NCI-H510A (cell line): ENCODE measurements at regions not wholly inside any gene's neighbourhood (a gene's known extent, or its start where the extent isn't known, plus 50 kb on each side); places are given as distances from the start of the nearest gene placed in this dataset.
"Not testable (repeated sequence)": the region's sequence is repeated elsewhere in the genome, so short reads cannot be mapped to it uniquely, and the experiment has no call there.

Source experiments
- DNase-seq: peaks from one replicate; lab custom pipeline; 2025; lab: John Stamatoyannopoulos, UW

DNA sequence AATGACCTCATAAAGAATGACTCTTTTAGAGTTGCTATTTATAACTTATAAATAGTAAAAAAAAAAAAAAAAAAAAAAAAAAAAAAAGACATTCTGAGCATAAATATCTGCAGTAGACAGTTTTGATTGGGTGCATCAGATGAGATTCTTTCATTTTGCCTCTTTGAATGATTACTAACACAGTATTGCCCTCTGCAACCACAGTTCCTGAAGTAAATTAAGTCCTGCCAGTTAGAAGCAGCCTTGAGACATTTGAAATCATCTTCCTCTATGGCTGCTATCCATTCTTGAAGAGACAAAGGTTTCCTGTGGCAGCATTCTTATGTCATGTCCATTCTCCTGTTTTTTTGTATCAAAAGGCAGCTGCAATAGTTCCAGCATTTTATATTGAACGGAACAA, 892.4 kb upstream of the MIR17HG start:
- no peak for DNase-seq

DNA sequence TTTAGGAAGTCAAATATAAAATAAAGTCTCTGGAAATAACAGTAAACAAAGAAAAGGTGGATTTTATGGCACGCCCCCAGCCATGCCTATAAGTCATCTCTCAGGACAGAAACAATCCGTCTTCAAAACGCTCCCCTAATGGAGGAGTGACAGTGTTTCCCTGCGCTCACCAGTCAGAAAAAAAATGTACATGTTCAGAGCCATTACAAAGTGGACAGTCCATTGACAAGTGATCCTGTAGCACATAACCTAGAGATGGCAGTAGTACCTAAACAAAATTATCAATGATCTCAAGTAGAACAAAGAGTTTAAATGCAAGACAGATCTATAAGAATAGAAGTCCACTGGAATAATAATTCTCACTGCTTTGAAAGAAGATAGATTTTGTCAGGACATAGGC, 891.7 kb upstream of the MIR17HG start:
- DNase-seq: no peak

DNA sequence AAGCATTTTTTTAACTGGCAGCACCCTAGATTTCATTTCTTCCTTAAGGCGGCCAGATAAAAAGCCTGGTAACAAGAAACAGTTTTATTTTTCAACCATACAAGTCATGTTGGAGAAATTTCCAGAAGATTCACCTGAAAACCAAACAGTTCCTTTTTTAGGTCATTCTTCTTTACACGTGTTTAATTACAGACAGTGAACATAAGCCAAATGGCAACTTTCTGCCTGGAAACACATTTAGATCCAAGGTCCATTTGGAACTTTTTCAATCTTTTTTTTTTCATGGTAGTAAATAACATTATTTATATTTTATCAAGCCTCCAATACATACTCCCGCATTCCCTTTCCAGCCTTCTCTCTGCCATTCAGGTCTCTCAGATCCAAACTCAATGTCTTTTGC, 886.1 kb upstream of the MIR17HG start:
- no peak for DNase-seq

DNA sequence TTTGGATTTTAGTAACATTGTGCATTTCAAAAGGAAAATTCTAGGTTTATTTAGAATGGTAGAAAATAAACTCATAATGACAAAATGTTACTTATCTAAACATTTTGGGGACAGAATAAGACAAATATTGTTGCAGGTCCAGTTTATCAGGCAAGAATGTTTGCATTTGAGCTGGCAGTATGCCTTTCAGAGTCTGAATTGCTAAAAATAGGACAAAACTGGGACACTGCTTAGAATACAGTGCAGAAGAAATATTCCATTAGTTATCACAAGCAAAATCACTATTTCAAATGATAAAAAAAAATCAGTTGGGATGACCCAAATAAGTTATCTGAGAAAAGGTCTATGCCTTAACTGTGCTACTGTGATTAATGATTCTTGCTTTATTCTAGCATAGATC, 870.3 kb upstream of the MIR17HG start:
- DNase-seq: no peak

DNA sequence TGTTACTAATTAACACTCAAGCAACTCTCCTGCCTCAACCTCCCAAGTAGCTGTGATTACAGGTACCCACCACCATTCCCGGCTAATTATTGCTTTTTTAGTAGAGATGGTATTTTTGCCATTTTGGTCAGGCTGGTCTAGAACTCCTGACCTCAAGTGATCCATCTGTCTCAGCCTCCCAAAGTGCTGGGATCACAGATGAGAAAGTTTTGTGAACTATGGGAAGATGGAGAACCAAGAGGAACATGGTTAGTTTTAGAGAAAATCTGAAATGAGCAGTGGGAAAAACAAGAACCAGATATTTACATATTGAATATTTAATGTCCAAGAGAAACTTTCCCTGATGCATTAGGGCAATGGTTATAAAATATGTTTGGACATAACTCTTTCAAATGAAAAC, 863.6 kb upstream of the MIR17HG start:
- no peak for DNase-seq

DNA sequence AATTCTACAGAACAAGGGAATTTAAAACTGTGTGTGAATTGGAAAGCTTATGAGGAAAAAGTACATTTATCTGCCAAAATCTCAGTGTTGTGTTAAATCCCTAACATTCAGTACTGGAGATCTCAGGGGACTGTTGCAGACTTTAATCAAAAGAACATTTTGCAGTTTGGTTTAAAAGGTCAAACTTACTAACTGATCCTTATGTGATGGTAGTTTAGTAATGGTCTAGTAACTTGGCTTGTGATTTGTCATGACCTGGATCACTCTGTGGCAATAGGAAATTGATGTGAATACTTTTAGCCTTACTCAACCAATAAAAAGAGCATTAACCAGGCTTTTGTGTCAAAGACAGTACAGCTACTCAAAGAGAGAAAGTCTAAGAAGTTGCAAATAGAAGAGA, 862.1 kb upstream of the MIR17HG start:
- DNase-seq: no peak

DNA sequence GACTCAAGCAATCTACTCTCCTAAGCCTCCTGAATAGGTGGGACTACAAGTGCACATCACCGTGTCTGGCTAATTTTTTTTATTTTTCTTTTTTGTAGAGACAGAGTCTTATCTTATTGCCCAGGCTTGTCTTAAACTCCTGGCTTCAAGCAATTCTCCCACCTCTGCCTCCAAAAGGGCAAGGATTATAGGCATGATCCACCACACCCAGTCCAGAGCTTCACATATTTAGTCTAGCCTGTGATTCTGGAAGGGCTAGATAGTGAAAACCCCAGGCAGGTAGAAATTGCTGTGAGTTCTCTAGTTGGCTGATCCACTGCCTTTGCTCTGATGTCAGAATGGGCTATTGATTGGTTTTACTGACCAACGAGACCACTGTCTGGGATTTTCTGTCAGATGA, 854.6 kb upstream of the MIR17HG start:
- no peak for DNase-seq

DNA sequence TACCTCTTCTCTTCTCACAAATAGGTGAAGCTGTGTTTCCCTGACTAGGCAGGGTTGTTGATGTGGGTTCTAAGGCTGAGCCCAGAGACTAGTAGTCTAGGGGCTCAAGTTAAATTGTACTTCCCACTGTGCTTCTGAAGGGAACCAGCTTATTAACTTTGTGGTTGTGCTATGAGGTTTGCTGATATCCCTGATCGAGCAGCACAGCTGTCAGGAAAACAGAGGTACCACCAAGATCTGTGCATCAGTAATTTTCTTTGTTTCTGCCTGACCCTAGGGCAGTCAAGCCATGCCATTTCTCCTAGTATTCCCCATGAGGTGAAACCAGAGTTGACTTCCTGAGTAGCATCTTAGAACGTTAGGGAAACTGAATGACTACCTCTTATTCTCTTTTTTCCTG, 853.8 kb upstream of the MIR17HG start:
- no peak for DNase-seq

DNA sequence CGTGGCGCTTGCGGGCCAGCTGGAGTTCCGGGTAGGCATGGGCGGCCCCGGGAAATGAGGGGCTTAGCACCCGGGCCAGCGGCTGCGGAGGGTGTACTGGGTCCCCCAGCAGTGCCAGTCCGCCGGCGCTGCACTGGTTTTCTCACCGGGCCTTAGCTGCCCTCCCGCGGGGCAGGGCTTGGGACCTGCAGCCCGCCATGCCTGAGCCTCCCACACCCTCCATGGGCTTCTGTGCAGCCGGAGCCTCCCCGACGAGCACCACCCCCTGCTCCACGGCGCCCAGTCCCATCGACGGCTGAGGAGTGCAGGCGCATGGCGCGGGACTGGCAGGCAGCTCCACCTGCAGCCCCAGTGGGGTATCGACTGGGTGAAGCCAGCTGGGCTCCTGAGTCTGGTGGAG, 852.6 kb upstream of the MIR17HG start:
- not testable (repeated sequence) for DNase-seq

DNA sequence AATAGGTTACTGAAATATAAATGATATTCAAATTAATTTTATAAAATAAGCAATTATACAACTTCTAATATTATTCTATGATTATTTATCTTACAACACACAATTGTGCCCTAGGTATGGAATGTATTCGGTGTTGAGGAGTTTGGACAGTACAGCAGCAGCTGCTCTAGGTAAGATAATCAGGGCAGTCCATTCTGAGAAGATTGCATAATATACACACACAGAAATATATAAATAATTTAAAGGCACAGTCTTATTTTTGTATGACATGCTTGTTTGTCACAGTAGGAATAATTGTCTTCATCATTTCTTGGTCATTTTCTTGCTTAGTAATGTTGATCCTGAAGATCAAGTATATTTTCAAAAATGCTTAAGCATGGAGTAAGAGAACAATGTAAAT, 849.4 kb upstream of the MIR17HG start:
- DNase-seq: no peak

DNA sequence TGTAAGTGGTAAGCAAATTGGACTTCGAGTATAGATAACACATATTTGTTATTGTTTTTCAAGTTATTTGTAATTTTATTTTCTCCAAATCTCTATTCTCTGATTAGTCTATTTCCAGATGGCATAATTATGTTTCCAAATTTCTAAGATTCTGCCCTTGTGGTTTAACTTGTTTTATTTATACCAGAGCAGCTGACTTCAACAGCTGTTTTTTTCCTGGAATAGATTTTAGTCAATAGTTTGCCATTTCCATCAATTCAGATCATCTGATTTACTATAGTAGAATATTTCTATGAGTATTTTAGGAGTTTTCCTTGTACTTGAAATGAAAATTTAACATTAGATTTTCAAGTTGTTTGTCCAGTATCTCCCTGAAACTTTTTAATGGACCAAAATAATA, 848.7 kb upstream of the MIR17HG start:
- DNase-seq: no peak

DNA sequence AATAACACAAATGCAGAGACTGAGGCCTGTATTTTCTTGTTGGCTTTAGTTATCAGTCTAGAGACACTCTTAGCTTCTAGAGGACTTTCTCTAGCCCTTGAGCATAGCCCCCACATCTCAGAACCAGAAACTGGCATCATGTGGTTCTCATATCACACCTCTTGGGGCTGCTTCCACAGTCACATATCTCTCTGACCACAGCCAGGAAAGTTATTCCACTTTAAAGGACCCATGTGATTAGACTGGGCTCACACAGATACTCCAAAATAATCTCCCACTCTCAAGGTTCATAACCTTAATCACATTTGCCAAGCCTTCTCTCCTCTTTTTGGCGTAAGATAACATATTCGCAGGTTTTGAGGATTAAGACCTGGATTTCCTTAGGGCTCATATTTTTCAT, 846.9 kb upstream of the MIR17HG start:
- no peak for DNase-seq

DNA sequence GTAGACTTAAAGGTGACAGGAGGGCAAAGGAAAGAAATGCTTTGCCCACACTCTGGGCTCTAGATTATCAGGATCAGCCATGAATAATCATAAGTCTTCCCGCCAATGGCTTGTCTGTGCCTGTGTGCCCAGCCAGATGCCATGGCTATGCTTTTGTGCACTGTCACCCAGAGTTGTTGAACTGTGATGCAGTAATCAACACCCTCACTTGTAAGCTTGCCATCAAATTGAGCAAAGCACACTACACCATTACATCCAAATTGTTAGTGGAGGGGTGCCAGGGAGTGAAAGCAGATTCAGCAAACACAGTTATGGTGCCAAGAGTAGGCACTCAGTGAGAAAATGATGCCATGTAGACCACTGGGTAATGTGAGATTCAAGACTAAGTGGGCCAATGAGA, 845.3 kb upstream of the MIR17HG start:
- no peak for DNase-seq

DNA sequence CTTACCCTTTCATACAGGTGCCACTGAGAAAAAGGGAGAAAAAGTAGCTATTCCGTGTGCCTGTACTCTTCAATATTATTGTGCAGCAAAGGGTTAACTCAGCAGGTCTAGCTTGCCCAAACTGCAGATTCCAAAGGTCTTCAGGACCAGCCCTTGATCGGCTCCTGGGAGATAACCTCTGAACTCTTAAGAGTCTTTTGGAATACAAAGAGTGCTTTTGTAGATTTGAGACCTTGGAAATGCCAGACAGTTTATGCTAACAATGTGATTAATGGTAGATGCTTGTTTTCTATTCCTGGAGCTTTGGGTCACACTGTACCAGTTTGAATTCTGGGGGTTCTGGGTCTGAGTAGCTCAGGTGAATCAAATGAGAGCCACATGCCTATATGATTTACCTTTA, 844.7 kb upstream of the MIR17HG start:
- no peak for DNase-seq

DNA sequence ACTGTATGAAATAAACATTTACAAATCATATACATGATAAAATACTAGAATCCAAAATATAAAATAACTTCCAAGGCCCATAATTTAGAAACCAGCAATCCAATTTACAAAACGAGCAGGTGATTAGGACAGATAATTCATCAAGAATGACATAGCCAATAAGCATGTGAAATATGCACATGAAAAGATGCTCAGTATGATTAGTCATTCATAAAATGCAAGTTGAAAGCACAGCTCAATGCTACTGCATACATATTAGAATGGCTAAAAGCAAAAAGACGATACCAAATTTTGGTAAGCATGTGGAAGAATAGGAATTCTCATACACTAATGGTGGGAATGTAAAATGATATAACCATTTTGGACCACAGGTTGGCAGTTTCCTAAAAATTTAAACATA, 837.2 kb upstream of the MIR17HG start:
- DNase-seq: no peak

DNA sequence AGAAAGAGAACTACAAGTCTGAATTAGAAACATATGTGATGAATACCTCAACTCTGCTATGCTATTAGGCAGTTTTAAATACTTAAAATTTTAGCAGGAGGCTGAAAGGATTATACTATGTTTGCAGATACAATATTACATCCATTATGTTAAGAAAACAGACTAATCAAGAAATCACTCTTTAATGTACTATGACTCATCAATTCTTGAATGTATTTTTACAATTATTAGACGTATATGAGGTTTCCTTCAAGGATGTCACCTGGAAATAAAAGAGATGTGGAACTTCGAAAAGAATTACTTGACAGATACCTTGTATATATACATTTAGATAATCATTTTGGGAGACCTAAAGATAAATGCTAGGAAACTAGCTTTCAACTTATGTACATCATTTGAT, 835.6 kb upstream of the MIR17HG start:
- DNase-seq: no peak

DNA sequence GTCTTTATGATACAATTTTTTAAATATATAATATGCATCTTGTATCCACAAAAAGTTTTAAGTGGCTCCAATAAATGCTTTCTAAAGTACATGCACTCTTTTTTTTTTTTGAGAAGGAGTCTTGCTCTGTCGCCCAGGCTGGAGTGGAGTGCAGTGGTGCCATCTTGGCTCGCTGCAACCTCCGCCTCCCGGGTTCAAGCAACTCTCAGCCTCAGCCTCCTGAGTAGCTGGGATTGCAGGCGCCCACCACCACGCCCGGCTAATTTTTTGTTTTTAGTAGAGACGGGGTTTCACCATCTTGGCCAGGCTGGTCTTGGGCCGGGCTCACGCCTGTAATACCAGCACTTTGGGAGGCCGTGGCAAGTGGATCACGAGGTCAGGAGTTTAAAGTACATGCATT, 832.8 kb upstream of the MIR17HG start:
- not testable (repeated sequence) for DNase-seq

DNA sequence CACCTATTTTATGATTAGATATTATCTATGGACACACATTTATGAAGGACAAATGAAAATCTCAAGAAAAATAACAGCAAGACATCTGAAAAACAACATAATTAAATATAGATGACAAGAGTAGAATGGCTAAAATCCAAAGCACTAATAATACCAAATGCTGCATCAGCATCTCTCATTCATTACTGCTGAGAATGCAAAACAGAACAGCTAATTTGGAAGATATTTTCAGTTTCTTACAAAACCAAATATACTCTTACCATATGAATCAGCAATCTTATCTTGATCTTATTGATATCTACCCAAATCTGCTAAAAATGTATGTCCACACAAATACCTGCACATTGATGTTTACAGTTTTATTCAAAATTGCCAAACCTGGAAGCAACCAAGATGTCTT, 829.1 kb upstream of the MIR17HG start:
- DNase-seq: no peak

DNA sequence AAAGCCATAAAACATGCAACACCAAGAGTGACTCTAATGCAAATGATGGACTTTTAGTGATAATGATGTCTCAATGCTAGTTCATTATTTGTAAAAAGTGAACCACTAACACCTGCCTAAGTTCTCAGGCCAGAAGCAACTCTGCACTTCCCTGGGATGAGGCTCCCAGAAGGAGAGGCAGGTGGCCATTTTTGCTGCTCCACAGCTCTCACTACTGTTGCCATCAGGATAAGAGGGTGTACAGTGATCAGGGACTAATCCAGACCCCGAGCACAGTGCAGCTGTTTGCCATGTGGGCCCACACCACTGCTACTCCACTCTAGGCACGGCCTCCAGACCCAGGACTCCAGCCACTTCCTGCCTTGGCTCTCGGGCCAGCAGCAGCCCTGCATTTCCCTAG, 828.3 kb upstream of the MIR17HG start:
- no peak for DNase-seq

DNA sequence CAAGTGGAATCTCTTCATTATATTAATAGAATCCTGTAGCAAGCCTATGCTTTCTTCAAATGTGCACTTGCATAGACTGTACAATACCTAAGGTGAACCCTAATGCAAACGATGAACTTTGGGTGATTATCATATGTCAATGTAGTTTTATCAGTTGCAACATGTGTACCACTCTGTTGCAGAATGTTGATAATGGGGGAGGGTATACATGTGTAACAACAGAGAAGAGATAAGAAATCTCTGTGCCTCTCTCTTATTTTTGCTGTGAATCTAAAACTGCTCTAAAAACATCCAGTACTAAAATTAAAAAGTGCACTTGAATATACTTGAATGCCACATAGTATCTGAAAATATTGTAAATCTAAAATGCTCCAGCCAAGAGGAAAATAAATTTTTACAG, 820.8 kb upstream of the MIR17HG start:
- DNase-seq: no peak

DNA sequence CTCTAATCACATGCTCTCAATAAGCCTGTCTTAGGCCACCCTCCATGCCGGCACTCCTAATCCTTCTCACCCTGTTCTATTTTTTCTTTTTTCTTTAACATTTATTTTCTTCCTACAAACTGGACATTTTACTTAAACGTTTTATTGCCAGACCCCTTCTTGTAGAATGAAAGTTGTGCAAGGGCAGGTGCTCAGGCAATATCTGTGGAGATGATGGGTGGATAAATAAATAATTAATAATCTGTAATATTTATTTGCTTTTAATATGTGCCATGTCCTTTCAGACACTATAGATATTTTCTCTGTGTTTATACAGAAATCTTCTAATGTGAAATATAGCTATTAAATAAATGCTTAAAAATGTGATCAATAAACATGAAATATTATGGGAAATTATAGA, 815.7 kb upstream of the MIR17HG start:
- no peak for DNase-seq

DNA sequence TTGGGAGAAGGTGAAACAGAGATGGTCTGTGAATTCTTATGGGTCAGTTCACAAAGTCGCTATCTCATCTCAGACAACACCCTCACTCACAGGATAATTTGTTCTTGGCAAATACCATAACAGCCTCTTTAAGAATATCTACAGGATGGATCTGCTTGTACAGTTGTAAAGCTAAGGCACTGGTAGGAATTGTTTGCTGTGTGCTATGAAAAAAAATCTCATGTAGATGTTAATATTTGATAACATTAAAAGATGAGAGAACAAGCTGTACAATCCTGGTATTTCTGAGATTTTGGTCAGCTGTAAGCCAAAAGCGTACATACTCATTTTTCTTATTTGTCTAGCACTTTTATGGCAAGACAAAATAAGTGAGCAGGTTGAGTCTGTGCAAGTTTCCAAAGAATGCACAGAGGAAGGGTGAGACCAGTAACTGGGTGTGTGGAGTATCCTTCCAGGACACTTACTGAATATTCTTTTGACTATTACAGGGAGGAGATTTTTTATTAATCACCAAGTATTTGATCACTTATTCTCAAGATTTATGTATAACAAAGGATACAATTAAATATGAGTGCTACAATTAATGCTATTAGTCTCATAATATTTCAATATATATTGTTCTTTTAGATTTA, 814.5 kb upstream of the MIR17HG start:
- no peak for DNase-seq

DNA sequence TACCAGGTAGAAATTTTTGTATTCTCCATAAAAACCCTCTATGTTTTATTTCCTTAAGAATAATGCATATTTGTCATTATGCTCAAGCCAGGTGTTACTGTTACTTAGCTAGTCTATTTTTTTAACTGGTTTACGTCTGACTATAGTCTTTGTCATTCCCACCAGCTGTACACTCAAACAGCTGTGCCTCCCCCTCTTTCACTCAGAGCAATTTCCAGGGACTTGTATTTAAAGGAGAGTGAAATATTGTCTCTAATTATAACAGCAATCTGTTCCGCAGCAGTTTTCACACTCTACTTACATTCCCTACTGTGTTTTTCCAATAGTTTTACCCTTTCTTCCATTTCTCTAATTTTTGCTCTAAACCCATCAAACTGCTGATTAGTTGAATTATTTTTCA, 813.6 kb upstream of the MIR17HG start:
- no peak for DNase-seq

DNA sequence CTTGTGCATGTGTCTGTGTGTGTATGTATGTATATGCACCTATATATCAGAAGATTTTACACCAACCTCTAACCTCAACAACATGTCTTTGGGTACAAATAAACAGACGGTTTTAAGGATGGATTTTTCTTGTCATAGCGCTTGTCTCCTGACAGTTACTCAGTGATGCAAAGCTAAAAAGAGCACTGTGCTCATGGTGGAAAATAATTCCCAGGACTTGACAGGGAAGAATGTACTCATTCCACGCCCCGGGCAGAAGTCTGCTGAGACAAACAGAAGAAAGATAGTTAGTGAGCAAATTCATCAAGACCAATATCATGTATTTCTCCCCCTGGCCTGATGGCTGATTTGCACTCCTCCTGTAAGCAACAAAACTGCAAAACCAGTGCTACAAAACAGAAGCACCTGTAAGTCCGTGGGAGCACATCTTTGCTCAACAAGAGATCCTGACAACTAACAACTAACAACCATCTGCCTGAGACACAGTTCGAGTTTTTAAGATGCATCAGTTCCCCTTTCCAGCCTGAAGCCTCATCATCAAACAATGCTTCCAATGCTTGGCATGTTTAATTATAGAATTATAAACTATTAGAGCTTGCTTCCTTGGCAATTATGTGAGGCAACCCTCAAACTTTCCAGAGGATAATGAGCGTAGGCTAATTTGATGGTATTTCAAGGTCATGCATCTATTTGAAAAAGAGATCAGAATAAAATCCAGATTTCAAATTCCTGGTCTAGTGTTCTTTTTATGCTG, 812.7 kb upstream of the MIR17HG start:
- no peak for DNase-seq
